Fibroblast of lung (primary cell): ENCODE measurements at regions not wholly inside any gene's neighbourhood (a gene's known extent, or its start where the extent isn't known, plus 50 kb on each side); places are given as distances from the start of the nearest gene placed in this dataset.

ENCODE experiments used
- DNase-seq, 2 donors: peaks; one replicate each; pipeline versions ENCODE4 v3.0.0 to v3.0.0-alpha.2; 2010; ENCODE audit warnings: low read depth in 2 of 2
- H2AFZ ChIP-seq: 2 replicates; pipeline ENCODE4 v1.5.1; 2012; ENCODE audit warnings: low read length, control low read depth, inconsistent platforms
- H3K27ac ChIP-seq: 2 replicates; pipeline ENCODE4 v1.5.1; 2011; ENCODE audit warnings: low read length, control low read depth; ENCODE audit not compliant: insufficient read depth
- H3K27me3 ChIP-seq: 2 replicates; pipeline ENCODE4 v1.5.1; 2011; ENCODE audit warnings: mild to moderate bottlenecking, low read length; ENCODE audit not compliant: control insufficient read depth, insufficient read depth
- H3K36me3 ChIP-seq: 2 replicates; pipeline ENCODE4 v1.5.1; 2011; ENCODE audit warnings: low read length; ENCODE audit not compliant: control insufficient read depth, insufficient read depth
- H3K4me1 ChIP-seq: 2 replicates; pipeline ENCODE4 v1.5.1; 2011; ENCODE audit warnings: low read length; ENCODE audit not compliant: control insufficient read depth, insufficient read depth; ENCODE audit errors: extremely low read depth
- H3K4me2 ChIP-seq: 2 replicates; pipeline ENCODE4 v1.5.1; 2011; ENCODE audit warnings: low read length, control low read depth; ENCODE audit not compliant: insufficient read depth; ENCODE audit errors: extremely low read depth
- H3K4me3 ChIP-seq, 4 experiments: fragments of 200-600 bp in 1 of 4; sonication (generic) in 1 of 4; replicated peaks in 1 of 4; 2 replicates each; pipeline ENCODE4 v1.5.1; 2011 to 2016; ENCODE audit warnings: low read length in 4 of 4, low read depth in 3 of 4, mild to moderate bottlenecking in 3 of 4, control low read depth in 2 of 4, inconsistent platforms in 1 of 4, mixed read lengths in 1 of 4; ENCODE audit not compliant: insufficient read depth in 1 of 4; ENCODE audit errors: control extremely low read depth in 1 of 4
- H3K79me2 ChIP-seq: 2 replicates; pipeline ENCODE4 v1.5.1; 2012; ENCODE audit warnings: mild to moderate bottlenecking, low read length, inconsistent platforms; ENCODE audit not compliant: control insufficient read depth, insufficient read depth
- H3K9ac ChIP-seq: 2 replicates; pipeline ENCODE4 v1.5.1; 2011; ENCODE audit warnings: mild to moderate bottlenecking, low read length, control low read depth; ENCODE audit not compliant: insufficient read depth
- H3K9me3 ChIP-seq: 2 replicates; pipeline ENCODE4 v1.5.1; 2012; ENCODE audit warnings: low read depth, low read length; ENCODE audit not compliant: control insufficient read depth, insufficient read depth
- H4K20me1 ChIP-seq: 2 replicates; pipeline ENCODE4 v1.5.1; 2011; ENCODE audit warnings: low read length; ENCODE audit not compliant: control insufficient read depth, insufficient read depth; ENCODE audit errors: extremely low read depth
- CTCF ChIP-seq, 2 donors: IDR thresholded peaks in 1 of 2; conservative IDR thresholded peaks in 1 of 2; 1 replicate in 1 of 2; 2 replicates in 1 of 2; pipeline ENCODE4 v1.5.1; 2011 to 2012; ENCODE audit warnings: low read length in 2 of 2, control low read depth in 1 of 2, inconsistent platforms in 1 of 2, low read depth in 1 of 2, mild to moderate bottlenecking in 1 of 2
- EZH2 ChIP-seq: IDR thresholded peaks from 2 replicates; pipeline ENCODE4 v1.5.1; 2012; ENCODE audit warnings: low read length, control low read depth, mild to moderate bottlenecking; ENCODE audit errors: missing control alignments

- H3K79me2 ChIP-seq = no peaks in the 10 kb centered on the region
- no peaks in the 10 kb centered on the region for H3K36me3 ChIP-seq
- DNase-seq = no peak
- H4K20me1 ChIP-seq = no peaks in the 10 kb centered on the region
- no peak overlapping the region for H3K9ac ChIP-seq
- no peaks in the 10 kb centered on the region for H3K27me3 ChIP-seq
- H3K27ac ChIP-seq = no peak overlapping the region
- H3K4me3 ChIP-seq = no peak overlapping the region
- peaks cover 6% of the 10 kb centered on the region for H3K4me1 ChIP-seq
- TF ChIP-seq EZH2 (no peak), CTCF (conservative IDR thresholded peaks at IDR 0.05 in 1 of 2, IDR thresholded peaks at IDR 0.05 in 1 of 2; ENCODE audit: low read depth in 1 of 2, low read length in 2 of 2) (no peak)
- no peaks in the 10 kb centered on the region for H3K9me3 ChIP-seq
- no peak overlapping the region for H3K4me2 ChIP-seq
- no peak overlapping the region for H2AFZ ChIP-seq
Measured at GRCh38 chr12:19025582-19025981, 104.0 kb upstream of the PLEKHA5 start.

DNA sequence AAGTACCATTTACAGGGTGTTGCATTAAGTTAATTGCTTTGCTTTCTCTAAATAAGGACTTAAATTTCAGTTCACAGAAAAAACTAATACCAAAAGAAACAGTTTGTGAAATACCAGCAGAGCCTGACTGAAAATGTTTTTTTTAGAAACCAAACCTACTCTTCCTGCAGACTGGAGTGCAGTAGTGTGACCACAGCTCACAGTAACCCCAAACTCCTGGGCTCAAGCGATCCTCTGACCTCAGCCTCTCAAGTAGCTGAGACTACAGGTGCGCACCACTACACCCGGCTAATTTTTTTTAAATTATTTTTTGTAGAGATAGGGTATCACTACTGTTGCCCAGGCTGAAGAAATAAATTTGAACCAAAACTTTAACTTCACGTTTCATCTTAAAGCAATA, 103.5 kb upstream of the PLEKHA5 start:
- H3K36me3 ChIP-seq = no peaks in the 10 kb centered on the region
- no peaks in the 10 kb centered on the region for H3K27me3 ChIP-seq
- H3K4me1 ChIP-seq = peaks cover 7% of the 10 kb centered on the region
- H2AFZ ChIP-seq = no peak overlapping the region
- no peak for TF ChIP-seq CTCF (conservative IDR thresholded peaks at IDR 0.05 in 1 of 2, IDR thresholded peaks at IDR 0.05 in 1 of 2; ENCODE audit: low read depth in 1 of 2, low read length in 2 of 2)
- no peak for TF ChIP-seq EZH2
- no peak overlapping the region for H3K9ac ChIP-seq
- no peaks in the 10 kb centered on the region for H4K20me1 ChIP-seq
- DNase-seq = no peak
- H3K4me2 ChIP-seq = no peak overlapping the region
- H3K4me3 ChIP-seq = no peak overlapping the region
- H3K9me3 ChIP-seq = no peaks in the 10 kb centered on the region
- H3K79me2 ChIP-seq = no peaks in the 10 kb centered on the region
- H3K27ac ChIP-seq = no peak overlapping the region

GRCh38 chr12:19026614-19027488, 102.7 kb upstream of the PLEKHA5 start:
- no peak for DNase-seq
- Histone ChIP-seq H3K4me2 (no peak overlapping the region), H3K4me3 (no peak overlapping the region), H3K9ac (no peak overlapping the region), H3K9me3 (no peaks in the 10 kb centered on the region), H3K27ac (no peak overlapping the region), H4K20me1 (no peaks in the 10 kb centered on the region), H3K27me3 (no peaks in the 10 kb centered on the region), H3K79me2 (no peaks in the 10 kb centered on the region), H2AFZ (no peak overlapping the region), H3K4me1 (peaks cover 9% of the 10 kb centered on the region), H3K36me3 (no peaks in the 10 kb centered on the region)
- TF ChIP-seq EZH2 (no peak), CTCF (conservative IDR thresholded peaks at IDR 0.05 in 1 of 2, IDR thresholded peaks at IDR 0.05 in 1 of 2; ENCODE audit: low read depth in 1 of 2, low read length in 2 of 2) (no peak)
